ENCODE measurements at regions not wholly inside any gene's neighbourhood (a gene's known extent, or its start where the extent isn't known, plus 50 kb on each side); places are given as distances from the start of the nearest gene placed in this dataset.
A peak's percentile ranks its signal among the peaks of the same experiment; 100 is the strongest.

GRCh38 chr3:116601206-116601605, 108.4 kb upstream of the TUSC7 start:
- Histone ChIP-seq H2BK12ac (ENCODE audit: low read length in 2 of 2) (no peak overlapping the region), H2BK15ac (ENCODE audit: low read depth, poor library complexity, severe bottlenecking) (no peak overlapping the region), H3K27me3 (ENCODE audit: control insufficient read depth in 1 of 2, insufficient read depth in 1 of 2, low read length in 2 of 2) (peaks cover 0 to 10% of the 10 kb centered on the region in 2 experiments), H3K4ac (ENCODE audit: low read depth in 1 of 2, low read length in 2 of 2) (no peak overlapping the region), H3K36me3 (ENCODE audit: control insufficient read depth in 1 of 2, insufficient read depth in 2 of 2, low read depth in 1 of 2, low read length in 2 of 2) (no peaks in the 10 kb centered on the region), H4K91ac (ENCODE audit: low read length) (no peak overlapping the region), H3K14ac (ENCODE audit: low read length in 2 of 2) (peak overlapping the region in 1 of 2 experiments; percentile 32), H3K9me3 (ENCODE audit: control insufficient read depth, low read length) (no peaks in the 10 kb centered on the region), H4K8ac (ENCODE audit: low read length) (no peak overlapping the region), H3K79me1 (replicated peaks; ENCODE audit: low read length, poor library complexity, severe bottlenecking) (no peaks in the 10 kb centered on the region), H3K9ac (ENCODE audit: low read length) (no peak overlapping the region), H3K4me3 (ENCODE audit: insufficient read depth in 1 of 2, low read depth in 1 of 2, low read length in 2 of 2) (no peak overlapping the region), H2AFZ (ENCODE audit: low read depth, low read length) (no peak overlapping the region), H3K18ac (ENCODE audit: low read depth in 1 of 2, low read length in 2 of 2) (no peak overlapping the region), H3K4me1 (ENCODE audit: control insufficient read depth, insufficient read depth, low read depth, low read length) (no peaks in the 10 kb centered on the region), H2BK120ac (ENCODE audit: low read depth, low read length) (no peak overlapping the region), H2AK5ac (ENCODE audit: low read length, severe bottlenecking) (no peak overlapping the region), H2BK5ac (ENCODE audit: low read depth, low read length, poor library complexity, severe bottlenecking) (no peak overlapping the region), H3K23ac (ENCODE audit: low read length in 2 of 2) (no peak overlapping the region), H3K4me2 (ENCODE audit: low read length, poor library complexity, severe bottlenecking) (no peak overlapping the region), H3K27ac (ENCODE audit: low read length, poor library complexity, severe bottlenecking) (no peak overlapping the region)
- WGBS, result no CpG with 5 or more reads among the region's 2 CpGs
- DNase-seq, result no peak

- H3K4me3 ChIP-seq (ENCODE audit: insufficient read depth in 1 of 2, low read depth in 1 of 2, low read length in 2 of 2), result no peak overlapping the region
- H3K18ac ChIP-seq (ENCODE audit: low read depth in 1 of 2, low read length in 2 of 2), result no peak overlapping the region
- no peak overlapping the region for H2BK15ac ChIP-seq (ENCODE audit: low read depth, poor library complexity, severe bottlenecking)
- no peak overlapping the region for H4K8ac ChIP-seq (ENCODE audit: low read length)
- no peak overlapping the region for H3K4me2 ChIP-seq (ENCODE audit: low read length, poor library complexity, severe bottlenecking)
- H2BK5ac ChIP-seq (ENCODE audit: low read depth, low read length, poor library complexity, severe bottlenecking), result no peak overlapping the region
- no peaks in the 10 kb centered on the region for H3K79me1 ChIP-seq (replicated peaks; ENCODE audit: low read length, poor library complexity, severe bottlenecking)
- no peak for DNase-seq
- H2BK120ac ChIP-seq (ENCODE audit: low read depth, low read length), result no peak overlapping the region
- no peak overlapping the region for H2AK5ac ChIP-seq (ENCODE audit: low read length, severe bottlenecking)
- H3K9me3 ChIP-seq (ENCODE audit: control insufficient read depth, low read length), result no peaks in the 10 kb centered on the region
- H3K14ac ChIP-seq (ENCODE audit: low read length in 2 of 2), result no peak overlapping the region
- H3K27me3 ChIP-seq (ENCODE audit: control insufficient read depth in 1 of 2, insufficient read depth in 1 of 2, low read length in 2 of 2), result no peaks in the 10 kb centered on the region
- no peaks in the 10 kb centered on the region for H3K36me3 ChIP-seq (ENCODE audit: control insufficient read depth in 1 of 2, insufficient read depth in 2 of 2, low read depth in 1 of 2, low read length in 2 of 2)
- WGBS, result 81% methylated on average over 5 of the region's 5 CpGs
- H2AFZ ChIP-seq (ENCODE audit: low read depth, low read length), result no peak overlapping the region
- H3K23ac ChIP-seq (ENCODE audit: low read length in 2 of 2), result no peak overlapping the region
- H3K4ac ChIP-seq (ENCODE audit: low read depth in 1 of 2, low read length in 2 of 2), result no peak overlapping the region
- no peak overlapping the region for H3K9ac ChIP-seq (ENCODE audit: low read length)
- H3K4me1 ChIP-seq (ENCODE audit: control insufficient read depth, insufficient read depth, low read depth, low read length), result no peaks in the 10 kb centered on the region
- no peak overlapping the region for H3K27ac ChIP-seq (ENCODE audit: low read length, poor library complexity, severe bottlenecking)
- no peak overlapping the region for H2BK12ac ChIP-seq (ENCODE audit: low read length in 2 of 2)
- no peak overlapping the region for H4K91ac ChIP-seq (ENCODE audit: low read length)
Observed at GRCh38 chr3:116607205-116607604, 102.4 kb upstream of the TUSC7 start.

- Histone ChIP-seq H3K27ac (ENCODE audit: low read length, poor library complexity, severe bottlenecking) (no peak overlapping the region), H2BK5ac (ENCODE audit: low read depth, low read length, poor library complexity, severe bottlenecking) (no peak overlapping the region), H4K8ac (ENCODE audit: low read length) (no peak overlapping the region), H3K14ac (ENCODE audit: low read length in 2 of 2) (no peak overlapping the region), H2AFZ (ENCODE audit: low read depth, low read length) (no peak overlapping the region), H3K4me3 (ENCODE audit: insufficient read depth in 1 of 2, low read depth in 1 of 2, low read length in 2 of 2) (no peak overlapping the region), H4K91ac (ENCODE audit: low read length) (no peak overlapping the region), H3K4me2 (ENCODE audit: low read length, poor library complexity, severe bottlenecking) (no peak overlapping the region), H3K4me1 (ENCODE audit: control insufficient read depth, insufficient read depth, low read depth, low read length) (no peaks in the 10 kb centered on the region), H3K9ac (ENCODE audit: low read length) (no peak overlapping the region), H2BK12ac (ENCODE audit: low read length in 2 of 2) (no peak overlapping the region), H3K23ac (ENCODE audit: low read length in 2 of 2) (no peak overlapping the region), H3K9me3 (ENCODE audit: control insufficient read depth, low read length) (no peaks in the 10 kb centered on the region), H3K79me1 (replicated peaks; ENCODE audit: low read length, poor library complexity, severe bottlenecking) (no peaks in the 10 kb centered on the region), H3K36me3 (ENCODE audit: control insufficient read depth in 1 of 2, insufficient read depth in 2 of 2, low read depth in 1 of 2, low read length in 2 of 2) (no peaks in the 10 kb centered on the region), H3K27me3 (ENCODE audit: control insufficient read depth in 1 of 2, insufficient read depth in 1 of 2, low read length in 2 of 2) (no peaks in the 10 kb centered on the region), H2BK15ac (ENCODE audit: low read depth, poor library complexity, severe bottlenecking) (no peak overlapping the region), H3K18ac (ENCODE audit: low read depth in 1 of 2, low read length in 2 of 2) (no peak overlapping the region), H2BK120ac (ENCODE audit: low read depth, low read length) (no peak overlapping the region), H2AK5ac (ENCODE audit: low read length, severe bottlenecking) (no peak overlapping the region), H3K4ac (ENCODE audit: low read depth in 1 of 2, low read length in 2 of 2) (no peak overlapping the region)
- no CpG with 5 or more reads among the region's 3 CpGs for WGBS
- no peak for DNase-seq
Observed at GRCh38 chr3:116610124-116610523, 99.5 kb upstream of the TUSC7 start.

GRCh38 chr3:116614795-116615362, 94.7 kb upstream of the TUSC7 start:
- no peak overlapping the region for H3K4me2 ChIP-seq (ENCODE audit: low read length, poor library complexity, severe bottlenecking)
- no peak overlapping the region for H3K4ac ChIP-seq (ENCODE audit: low read depth in 1 of 2, low read length in 2 of 2)
- H3K9ac ChIP-seq (ENCODE audit: low read length), result no peak overlapping the region
- WGBS, result 69% methylated on average over 4 of the region's 4 CpGs
- no peak overlapping the region for H3K27ac ChIP-seq (ENCODE audit: low read length, poor library complexity, severe bottlenecking)
- H4K91ac ChIP-seq (ENCODE audit: low read length), result no peak overlapping the region
- no peaks in the 10 kb centered on the region for H3K36me3 ChIP-seq (ENCODE audit: control insufficient read depth in 1 of 2, insufficient read depth in 2 of 2, low read depth in 1 of 2, low read length in 2 of 2)
- no peak overlapping the region for H4K8ac ChIP-seq (ENCODE audit: low read length)
- no peak overlapping the region for H3K4me3 ChIP-seq (ENCODE audit: insufficient read depth in 1 of 2, low read depth in 1 of 2, low read length in 2 of 2)
- DNase-seq, result peak; percentile 22
- no peak overlapping the region for H3K14ac ChIP-seq (ENCODE audit: low read length in 2 of 2)
- H2BK12ac ChIP-seq (ENCODE audit: low read length in 2 of 2), result no peak overlapping the region
- no peaks in the 10 kb centered on the region for H3K4me1 ChIP-seq (ENCODE audit: control insufficient read depth, insufficient read depth, low read depth, low read length)
- H3K18ac ChIP-seq (ENCODE audit: low read depth in 1 of 2, low read length in 2 of 2), result no peak overlapping the region
- H2AFZ ChIP-seq (ENCODE audit: low read depth, low read length), result peak overlapping the region; percentile 42
- H3K23ac ChIP-seq (ENCODE audit: low read length in 2 of 2), result no peak overlapping the region
- no peak overlapping the region for H2AK5ac ChIP-seq (ENCODE audit: low read length, severe bottlenecking)
- H2BK5ac ChIP-seq (ENCODE audit: low read depth, low read length, poor library complexity, severe bottlenecking), result no peak overlapping the region
- H2BK120ac ChIP-seq (ENCODE audit: low read depth, low read length), result no peak overlapping the region
- no peak overlapping the region for H2BK15ac ChIP-seq (ENCODE audit: low read depth, poor library complexity, severe bottlenecking)
- peaks cover 0 to 3% of the 10 kb centered on the region in 2 experiments for H3K27me3 ChIP-seq (ENCODE audit: control insufficient read depth in 1 of 2, insufficient read depth in 1 of 2, low read length in 2 of 2)
- H3K9me3 ChIP-seq (ENCODE audit: control insufficient read depth, low read length), result no peaks in the 10 kb centered on the region
- no peaks in the 10 kb centered on the region for H3K79me1 ChIP-seq (replicated peaks; ENCODE audit: low read length, poor library complexity, severe bottlenecking)

Data from mesenchymal stem cell (in vitro differentiated cells and primary cell).